HL-60 (cell line): ENCODE measurements at regions not wholly inside any gene's neighbourhood (a gene's known extent, or its start where the extent isn't known, plus 50 kb on each side); places are given as distances from the start of the nearest gene placed in this dataset.

ENCODE experiments used
- GABPA ChIP-seq: IDR thresholded peaks from 2 replicates; pipeline ENCODE4 v1.6.1; 2012; ENCODE audit warnings: low read depth
- POLR2AphosphoS5 ChIP-seq: IDR thresholded peaks from 2 replicates; pipeline ENCODE4 v1.6.1; 2012; ENCODE audit warnings: low read depth
- REST ChIP-seq: IDR thresholded peaks from 2 replicates; pipeline ENCODE4 v1.6.1; 2012; ENCODE audit warnings: low read depth; ENCODE audit not compliant: insufficient replicate concordance
- SPI1 ChIP-seq: IDR thresholded peaks from 2 replicates; pipeline ENCODE4 v1.6.1; 2012; ENCODE audit warnings: low read depth, mild to moderate bottlenecking, borderline replicate concordance
- TF ChIP-seq, protein P1 (sequence below): IDR thresholded peaks from one replicate; pipeline ENCODE4 v1.5.1; 2011; ENCODE audit warnings: low read length, control low read depth, inconsistent platforms; ENCODE audit not compliant: insufficient read depth

GRCh38 chr2:101549371-101549770, 74.5 kb upstream of the RFX8 start:
- TF ChIP-seq POLR2AphosphoS5, result no peak
- TF ChIP-seq, protein P1, sequence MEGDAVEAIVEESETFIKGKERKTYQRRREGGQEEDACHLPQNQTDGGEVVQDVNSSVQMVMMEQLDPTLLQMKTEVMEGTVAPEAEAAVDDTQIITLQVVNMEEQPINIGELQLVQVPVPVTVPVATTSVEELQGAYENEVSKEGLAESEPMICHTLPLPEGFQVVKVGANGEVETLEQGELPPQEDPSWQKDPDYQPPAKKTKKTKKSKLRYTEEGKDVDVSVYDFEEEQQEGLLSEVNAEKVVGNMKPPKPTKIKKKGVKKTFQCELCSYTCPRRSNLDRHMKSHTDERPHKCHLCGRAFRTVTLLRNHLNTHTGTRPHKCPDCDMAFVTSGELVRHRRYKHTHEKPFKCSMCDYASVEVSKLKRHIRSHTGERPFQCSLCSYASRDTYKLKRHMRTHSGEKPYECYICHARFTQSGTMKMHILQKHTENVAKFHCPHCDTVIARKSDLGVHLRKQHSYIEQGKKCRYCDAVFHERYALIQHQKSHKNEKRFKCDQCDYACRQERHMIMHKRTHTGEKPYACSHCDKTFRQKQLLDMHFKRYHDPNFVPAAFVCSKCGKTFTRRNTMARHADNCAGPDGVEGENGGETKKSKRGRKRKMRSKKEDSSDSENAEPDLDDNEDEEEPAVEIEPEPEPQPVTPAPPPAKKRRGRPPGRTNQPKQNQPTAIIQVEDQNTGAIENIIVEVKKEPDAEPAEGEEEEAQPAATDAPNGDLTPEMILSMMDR, result no peak
- no peak for TF ChIP-seq REST
- no peak for TF ChIP-seq GABPA
- TF ChIP-seq SPI1, result no peak
